H9 (cell line): ENCODE measurements at regions not wholly inside any gene's neighbourhood (a gene's known extent, or its start where the extent isn't known, plus 50 kb on each side); places are given as distances from the start of the nearest gene placed in this dataset.

Experiments
- DNase-seq: peaks from one replicate; pipeline ENCODE4 v3.0.0-alpha.2; 2017
- H2AFZ ChIP-seq: one replicate; pipeline ENCODE4 v1.6.1; 2013; ENCODE audit warnings: mild to moderate bottlenecking, low read length, control low read depth, moderate library complexity
- H2AK5ac ChIP-seq: 2 replicates; pipeline ENCODE4 v1.6.1; 2013; ENCODE audit warnings: low read length, control low read depth, mixed read lengths; ENCODE audit not compliant: insufficient read length
- H2BK120ac ChIP-seq: one replicate; pipeline ENCODE4 v1.6.1; 2013; ENCODE audit warnings: low read depth, mild to moderate bottlenecking, low read length, control low read depth, inconsistent platforms; ENCODE audit not compliant: poor library complexity, severe bottlenecking
- H2BK12ac ChIP-seq: 2 replicates; pipeline ENCODE4 v1.6.1; 2013; ENCODE audit warnings: low read length, control low read depth, mixed read lengths, low read depth; ENCODE audit not compliant: insufficient read length
- H2BK15ac ChIP-seq: 2 replicates; pipeline ENCODE4 v1.6.1; 2013; ENCODE audit warnings: low read depth, low read length, control low read depth
- H2BK20ac ChIP-seq: one replicate; pipeline ENCODE4 v1.6.1; 2013; ENCODE audit warnings: low read depth, mild to moderate bottlenecking, low read length, control low read depth, inconsistent platforms; ENCODE audit not compliant: poor library complexity, severe bottlenecking
- H2BK5ac ChIP-seq: 2 replicates; pipeline ENCODE4 v1.6.1; 2013; ENCODE audit warnings: low read length, control low read depth, mixed read lengths; ENCODE audit not compliant: insufficient read length
- H3K14ac ChIP-seq: 2 replicates; pipeline ENCODE4 v1.6.1; 2013; ENCODE audit warnings: low read length, control low read depth; ENCODE audit not compliant: insufficient read depth
- H3K18ac ChIP-seq: 2 replicates; pipeline ENCODE4 v1.6.1; 2013; ENCODE audit warnings: low read depth, mild to moderate bottlenecking, mixed read lengths, low read length, control low read depth; ENCODE audit not compliant: insufficient read length
- H3K23ac ChIP-seq: 2 replicates; pipeline ENCODE4 v1.6.1; 2013; ENCODE audit warnings: low read length, control low read depth, mixed read lengths, low read depth; ENCODE audit not compliant: insufficient read length
- H3K23me2 ChIP-seq: 2 replicates; pipeline ENCODE4 v1.6.1; 2013; ENCODE audit warnings: low read depth, mild to moderate bottlenecking, mixed read lengths, low read length, control low read depth; ENCODE audit not compliant: insufficient read length, poor library complexity, severe bottlenecking
- H3K27ac ChIP-seq: 2 replicates; pipeline ENCODE4 v1.5.1; 2013; ENCODE audit warnings: low read length, control low read depth, mixed read lengths, low read depth; ENCODE audit not compliant: insufficient read length
- H3K27me3 ChIP-seq: 2 replicates; pipeline ENCODE4 v1.6.1; 2013; ENCODE audit warnings: low read length, control low read depth, inconsistent platforms; ENCODE audit not compliant: insufficient read depth
- H3K4ac ChIP-seq: 2 replicates; pipeline ENCODE4 v1.6.1; 2013; ENCODE audit warnings: low read depth, mild to moderate bottlenecking, control low read depth, inconsistent platforms, low read length, moderate library complexity
- H3K4me1 ChIP-seq: 2 replicates; pipeline ENCODE4 v1.6.1; 2013; ENCODE audit warnings: low read length, control low read depth, inconsistent platforms; ENCODE audit not compliant: insufficient read depth
- H3K4me2 ChIP-seq: 2 replicates; pipeline ENCODE4 v1.6.1; 2013; ENCODE audit warnings: low read length, control low read depth, mixed read lengths; ENCODE audit not compliant: insufficient read length, insufficient read depth
- H3K56ac ChIP-seq: 2 replicates; pipeline ENCODE4 v1.6.1; 2013; ENCODE audit warnings: low read depth, mild to moderate bottlenecking, mixed read lengths, low read length, control low read depth; ENCODE audit not compliant: insufficient read length
- H3K79me1 ChIP-seq: 2 replicates; pipeline ENCODE4 v1.6.1; 2013; ENCODE audit warnings: low read depth, mild to moderate bottlenecking, moderate library complexity, low read length, control low read depth, inconsistent platforms; ENCODE audit not compliant: insufficient read depth, poor library complexity, severe bottlenecking
- H3K79me2 ChIP-seq: 2 replicates; pipeline ENCODE4 v1.6.1; 2013; ENCODE audit warnings: low read length, control low read depth, inconsistent platforms; ENCODE audit not compliant: insufficient read depth
- H3K9ac ChIP-seq: 2 replicates; pipeline ENCODE4 v1.6.1; 2013; ENCODE audit warnings: low read length, control low read depth, mixed read lengths; ENCODE audit not compliant: insufficient read length; ENCODE audit errors: extremely low read depth
- H3K9me3 ChIP-seq: one replicate; pipeline ENCODE4 v1.6.1; 2013; ENCODE audit warnings: low read depth, low read length, inconsistent platforms; ENCODE audit not compliant: control insufficient read depth
- H3T11ph ChIP-seq: one replicate; pipeline ENCODE4 v1.6.1; 2013; ENCODE audit warnings: mild to moderate bottlenecking, low read length, control low read depth, inconsistent platforms
- H4K20me1 ChIP-seq: one replicate; pipeline ENCODE4 v1.6.1; 2013; ENCODE audit not compliant: control insufficient read depth, insufficient read length, insufficient read depth
- H4K5ac ChIP-seq: 2 replicates; pipeline ENCODE4 v1.6.1; 2013; ENCODE audit warnings: low read depth, mild to moderate bottlenecking, mixed read lengths, low read length, control low read depth; ENCODE audit not compliant: insufficient read length
- H4K8ac ChIP-seq: replicated peaks from 2 replicates; pipeline ENCODE4 v1.6.1; 2013; ENCODE audit warnings: low read length, control low read depth, mixed read lengths, low read depth; ENCODE audit not compliant: insufficient read length
- H4K91ac ChIP-seq: 2 replicates; pipeline ENCODE4 v1.6.1; 2013; ENCODE audit warnings: low read depth, mild to moderate bottlenecking, moderate library complexity, mixed read lengths, low read length, control low read depth; ENCODE audit not compliant: insufficient read length
- H3K27ac Mint-ChIP-seq, 3 experiments: 2 replicates in 2 of 3; 3 replicates in 1 of 3; pipeline ENCODE4 v1.8.0; 2020 to 2021; ENCODE audit warnings: mixed read lengths in 3 of 3, mild to moderate bottlenecking in 1 of 3, moderate library complexity in 1 of 3
- H3K27me3 Mint-ChIP-seq: 2 replicates; pipeline ENCODE4 v1.8.0; 2021; ENCODE audit warnings: low read depth, mild to moderate bottlenecking, moderate library complexity, mixed read lengths
- H3K36me3 Mint-ChIP-seq, 3 experiments: 2 replicates in 2 of 3; 3 replicates in 1 of 3; pipeline ENCODE4 v1.8.0; 2020 to 2021; ENCODE audit warnings: low read depth in 3 of 3, mixed read lengths in 3 of 3; ENCODE audit not compliant: insufficient read depth in 1 of 3
- H3K4me1 Mint-ChIP-seq, 2 experiments: 2 replicates each; pipeline ENCODE4 v1.8.0; 2020; ENCODE audit warnings: mixed read lengths in 2 of 2
- H3K4me3 Mint-ChIP-seq, 2 experiments: 2 replicates in 1 of 2; 3 replicates in 1 of 2; pipeline ENCODE4 v1.8.0; 2020 to 2021; ENCODE audit warnings: mild to moderate bottlenecking in 2 of 2, mixed read lengths in 2 of 2, moderate library complexity in 1 of 2
- H3K9me3 Mint-ChIP-seq, 2 experiments: 2 replicates in 1 of 2; 3 replicates in 1 of 2; pipeline ENCODE4 v1.8.0; 2020; ENCODE audit warnings: mild to moderate bottlenecking in 2 of 2, mixed read lengths in 2 of 2, moderate library complexity in 1 of 2
- WGBS: extraction: QIAGEN DNeasy Blood & Tissue Kit; methylation state at CpG from one replicate; pipeline ENCODE4 v1.1.7; 2013; ENCODE audit warnings: missing lambda C conversion rate, low lambda C conversion rate, mixed read lengths; ENCODE audit not compliant: insufficient read length; ENCODE audit errors: extremely low coverage; 5-methylcytosine and 5-hydroxymethylcytosine counted together
- TF ChIP-seq, protein P1 (sequence below): fragments of 200-600 bp; sonication (generic); conservative IDR thresholded peaks from 3 replicates; pipeline ENCODE4 v1.8.0; 2021; ENCODE audit warnings: antibody characterized with exemption, mild to moderate bottlenecking

DNA sequence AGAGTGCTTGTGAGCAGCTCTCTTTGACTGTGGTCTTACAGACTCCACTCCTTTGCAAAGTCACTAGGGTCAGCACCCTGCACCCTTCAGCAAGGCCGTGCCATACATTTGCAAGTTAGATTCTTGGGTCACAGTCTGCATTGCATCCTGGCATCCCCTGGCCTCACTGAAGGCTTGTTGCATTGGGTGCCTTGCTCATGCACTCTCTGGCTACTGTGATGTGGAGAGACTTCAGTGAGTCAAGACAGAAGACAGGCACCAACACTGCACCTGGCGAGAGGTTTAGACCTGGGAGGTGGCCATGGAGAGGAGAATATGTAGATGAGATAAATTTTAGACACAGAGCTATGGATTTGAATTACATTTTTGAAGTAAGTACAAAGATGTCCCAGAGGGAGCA is 146.4 kb upstream of the COPS8 start:
- Mint-ChIP-seq H3K9me3 (no peaks in the 10 kb centered on the region), H3K27me3 (peaks cover 15% of the 10 kb centered on the region), H3K4me3 (no peak overlapping the region), H3K36me3 (no peaks in the 10 kb centered on the region), H3K4me1 (peaks cover 9% of the 10 kb centered on the region in 2 experiments; a peak in 3 of 4 replicates), H3K27ac (no peak overlapping the region)
- Histone ChIP-seq H3K79me2 (no peaks in the 10 kb centered on the region), H3K23me2 (no peaks in the 10 kb centered on the region), H3K4ac (no peak overlapping the region), H4K8ac (no peak overlapping the region), H2AFZ (no peak overlapping the region), H4K20me1 (no peaks in the 10 kb centered on the region), H3K18ac (no peak overlapping the region), H2BK5ac (no peak overlapping the region), H3K9ac (no peak overlapping the region), H2BK15ac (no peak overlapping the region), H2BK120ac (no peak overlapping the region), H3T11ph (no peak overlapping the region), H3K4me2 (no peak overlapping the region), H3K27me3 (no peaks in the 10 kb centered on the region), H3K14ac (no peak overlapping the region), H3K4me1 (no peaks in the 10 kb centered on the region), H2BK12ac (no peak overlapping the region), H3K23ac (no peak overlapping the region), H3K56ac (no peak overlapping the region), H3K27ac (no peak overlapping the region), H2AK5ac (no peak overlapping the region), H4K5ac (no peak overlapping the region), H4K91ac (no peak overlapping the region), H3K79me1 (no peaks in the 10 kb centered on the region), H2BK20ac (no peak overlapping the region), H3K9me3 (no peaks in the 10 kb centered on the region)
- whole genome bisulfite sequencing: no CpG with 5 or more reads among the region's 2 CpGs
- no peak for DNase-seq
- TF ChIP-seq, protein P1, sequence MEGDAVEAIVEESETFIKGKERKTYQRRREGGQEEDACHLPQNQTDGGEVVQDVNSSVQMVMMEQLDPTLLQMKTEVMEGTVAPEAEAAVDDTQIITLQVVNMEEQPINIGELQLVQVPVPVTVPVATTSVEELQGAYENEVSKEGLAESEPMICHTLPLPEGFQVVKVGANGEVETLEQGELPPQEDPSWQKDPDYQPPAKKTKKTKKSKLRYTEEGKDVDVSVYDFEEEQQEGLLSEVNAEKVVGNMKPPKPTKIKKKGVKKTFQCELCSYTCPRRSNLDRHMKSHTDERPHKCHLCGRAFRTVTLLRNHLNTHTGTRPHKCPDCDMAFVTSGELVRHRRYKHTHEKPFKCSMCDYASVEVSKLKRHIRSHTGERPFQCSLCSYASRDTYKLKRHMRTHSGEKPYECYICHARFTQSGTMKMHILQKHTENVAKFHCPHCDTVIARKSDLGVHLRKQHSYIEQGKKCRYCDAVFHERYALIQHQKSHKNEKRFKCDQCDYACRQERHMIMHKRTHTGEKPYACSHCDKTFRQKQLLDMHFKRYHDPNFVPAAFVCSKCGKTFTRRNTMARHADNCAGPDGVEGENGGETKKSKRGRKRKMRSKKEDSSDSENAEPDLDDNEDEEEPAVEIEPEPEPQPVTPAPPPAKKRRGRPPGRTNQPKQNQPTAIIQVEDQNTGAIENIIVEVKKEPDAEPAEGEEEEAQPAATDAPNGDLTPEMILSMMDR: no peak
